HCT116 (cell line): ENCODE measurements at regions not wholly inside any gene's neighbourhood (a gene's known extent, or its start where the extent isn't known, plus 50 kb on each side); places are given as distances from the start of the nearest gene placed in this dataset.

Experiments used
- CEBPB ChIP-seq: IDR thresholded peaks from 2 replicates; pipeline ENCODE4 v1.6.1; 2012; ENCODE audit warnings: low read depth
- EZH2 ChIP-seq: fragments of 200-600 bp; sonication (generic); IDR thresholded peaks from 2 replicates; pipeline ENCODE4 v1.6.1; 2017; ENCODE audit warnings: antibody characterized with exemption, mixed run types
- EZH2phosphoT487 ChIP-seq: fragments of 200-600 bp; IDR thresholded peaks from 2 replicates; pipeline ENCODE4 v1.6.1; 2018; ENCODE audit warnings: antibody characterized with exemption, borderline replicate concordance
- POLR2A ChIP-seq: IDR thresholded peaks from 2 replicates; pipeline ENCODE4 v1.7.0; 2011; ENCODE audit warnings: borderline replicate concordance; ENCODE audit not compliant: insufficient read depth, insufficient read length; ENCODE audit errors: extremely low read depth
- TCF7L2 ChIP-seq: IDR thresholded peaks from 2 replicates; pipeline ENCODE4 v1.7.0; 2011; ENCODE audit warnings: borderline replicate concordance, inconsistent platforms; ENCODE audit not compliant: insufficient read depth, insufficient read length; ENCODE audit errors: extremely low read depth
- TF ChIP-seq, protein P1 (sequence below), 3 experiments: fragments of 200-600 bp in 1 of 3; sonication (generic) in 1 of 3; IDR thresholded peaks in 2 of 3; conservative IDR thresholded peaks in 1 of 3; 2 replicates each; pipeline ENCODE4 v1.5.1; 2012 to 2017; ENCODE audit warnings: low read depth in 2 of 3, low read length in 2 of 3, antibody characterized with exemption in 1 of 3, borderline replicate concordance in 1 of 3, control low read depth in 1 of 3, mild to moderate bottlenecking in 1 of 3, mixed read lengths in 1 of 3, mixed run types in 1 of 3, moderate library complexity in 1 of 3; ENCODE audit not compliant: insufficient read depth in 1 of 3
- TF ChIP-seq, protein P2 (sequence below): IDR thresholded peaks from 2 replicates; pipeline ENCODE4 v1.6.1; 2012; ENCODE audit warnings: low read depth

DNA sequence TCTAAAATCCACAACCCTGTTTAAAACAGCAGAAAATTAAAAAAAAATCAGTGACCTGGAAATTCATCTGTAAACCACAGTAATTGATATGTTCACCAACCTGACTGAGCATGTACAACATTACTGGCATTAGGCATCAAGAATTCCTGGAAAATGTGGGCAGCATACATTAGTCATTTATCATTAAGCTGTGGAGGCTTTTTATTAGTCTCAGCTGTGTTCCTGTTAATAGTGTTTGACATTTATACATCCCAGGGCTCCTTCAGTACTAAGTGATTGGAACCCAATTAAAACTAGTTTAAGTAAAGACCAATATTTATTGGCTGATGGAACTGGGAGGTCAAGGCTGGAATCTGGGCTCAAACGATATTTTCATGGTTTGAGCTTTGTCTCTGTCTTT lies 227.3 kb upstream of the GIMD1 start:
- TF ChIP-seq, protein P1, sequence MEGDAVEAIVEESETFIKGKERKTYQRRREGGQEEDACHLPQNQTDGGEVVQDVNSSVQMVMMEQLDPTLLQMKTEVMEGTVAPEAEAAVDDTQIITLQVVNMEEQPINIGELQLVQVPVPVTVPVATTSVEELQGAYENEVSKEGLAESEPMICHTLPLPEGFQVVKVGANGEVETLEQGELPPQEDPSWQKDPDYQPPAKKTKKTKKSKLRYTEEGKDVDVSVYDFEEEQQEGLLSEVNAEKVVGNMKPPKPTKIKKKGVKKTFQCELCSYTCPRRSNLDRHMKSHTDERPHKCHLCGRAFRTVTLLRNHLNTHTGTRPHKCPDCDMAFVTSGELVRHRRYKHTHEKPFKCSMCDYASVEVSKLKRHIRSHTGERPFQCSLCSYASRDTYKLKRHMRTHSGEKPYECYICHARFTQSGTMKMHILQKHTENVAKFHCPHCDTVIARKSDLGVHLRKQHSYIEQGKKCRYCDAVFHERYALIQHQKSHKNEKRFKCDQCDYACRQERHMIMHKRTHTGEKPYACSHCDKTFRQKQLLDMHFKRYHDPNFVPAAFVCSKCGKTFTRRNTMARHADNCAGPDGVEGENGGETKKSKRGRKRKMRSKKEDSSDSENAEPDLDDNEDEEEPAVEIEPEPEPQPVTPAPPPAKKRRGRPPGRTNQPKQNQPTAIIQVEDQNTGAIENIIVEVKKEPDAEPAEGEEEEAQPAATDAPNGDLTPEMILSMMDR (IDR thresholded peaks at IDR 0.05 in 2 of 3, conservative IDR thresholded peaks at IDR 0.05 in 1 of 3; ENCODE audit: borderline replicate concordance in 1 of 3, insufficient read depth in 1 of 3, low read depth in 2 of 3, low read length in 2 of 3), result no peak
- TF ChIP-seq, protein P2, sequence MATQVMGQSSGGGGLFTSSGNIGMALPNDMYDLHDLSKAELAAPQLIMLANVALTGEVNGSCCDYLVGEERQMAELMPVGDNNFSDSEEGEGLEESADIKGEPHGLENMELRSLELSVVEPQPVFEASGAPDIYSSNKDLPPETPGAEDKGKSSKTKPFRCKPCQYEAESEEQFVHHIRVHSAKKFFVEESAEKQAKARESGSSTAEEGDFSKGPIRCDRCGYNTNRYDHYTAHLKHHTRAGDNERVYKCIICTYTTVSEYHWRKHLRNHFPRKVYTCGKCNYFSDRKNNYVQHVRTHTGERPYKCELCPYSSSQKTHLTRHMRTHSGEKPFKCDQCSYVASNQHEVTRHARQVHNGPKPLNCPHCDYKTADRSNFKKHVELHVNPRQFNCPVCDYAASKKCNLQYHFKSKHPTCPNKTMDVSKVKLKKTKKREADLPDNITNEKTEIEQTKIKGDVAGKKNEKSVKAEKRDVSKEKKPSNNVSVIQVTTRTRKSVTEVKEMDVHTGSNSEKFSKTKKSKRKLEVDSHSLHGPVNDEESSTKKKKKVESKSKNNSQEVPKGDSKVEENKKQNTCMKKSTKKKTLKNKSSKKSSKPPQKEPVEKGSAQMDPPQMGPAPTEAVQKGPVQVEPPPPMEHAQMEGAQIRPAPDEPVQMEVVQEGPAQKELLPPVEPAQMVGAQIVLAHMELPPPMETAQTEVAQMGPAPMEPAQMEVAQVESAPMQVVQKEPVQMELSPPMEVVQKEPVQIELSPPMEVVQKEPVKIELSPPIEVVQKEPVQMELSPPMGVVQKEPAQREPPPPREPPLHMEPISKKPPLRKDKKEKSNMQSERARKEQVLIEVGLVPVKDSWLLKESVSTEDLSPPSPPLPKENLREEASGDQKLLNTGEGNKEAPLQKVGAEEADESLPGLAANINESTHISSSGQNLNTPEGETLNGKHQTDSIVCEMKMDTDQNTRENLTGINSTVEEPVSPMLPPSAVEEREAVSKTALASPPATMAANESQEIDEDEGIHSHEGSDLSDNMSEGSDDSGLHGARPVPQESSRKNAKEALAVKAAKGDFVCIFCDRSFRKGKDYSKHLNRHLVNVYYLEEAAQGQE, result no peak
- TF ChIP-seq EZH2 (no peak), POLR2A (no peak), TCF7L2 (no peak), CEBPB (no peak), EZH2phosphoT487 (no peak)
